MM.1S (cell line): ENCODE measurements at regions not wholly inside any gene's neighbourhood (a gene's known extent, or its start where the extent isn't known, plus 50 kb on each side); places are given as distances from the start of the nearest gene placed in this dataset.

ENCODE experiments used
- EZH2 ChIP-seq: fragments of 300-600 bp; sonication (generic); optimal IDR thresholded peaks from 2 replicates; pipeline ENCODE3; 2017; ENCODE audit warnings: low read depth, mild to moderate bottlenecking, antibody characterized with exemption, low read length, mixed read lengths
- TF ChIP-seq, protein P1 (sequence below): fragments of 300-600 bp; sonication (generic); IDR thresholded peaks from 2 replicates; pipeline ENCODE4 v1.5.1; 2016; ENCODE audit warnings: antibody characterized with exemption, low read length, mixed read lengths

GRCh38 chr1:56202796-56203492, 376.4 kb downstream of the PLPP3 start:
- TF ChIP-seq, protein P1, sequence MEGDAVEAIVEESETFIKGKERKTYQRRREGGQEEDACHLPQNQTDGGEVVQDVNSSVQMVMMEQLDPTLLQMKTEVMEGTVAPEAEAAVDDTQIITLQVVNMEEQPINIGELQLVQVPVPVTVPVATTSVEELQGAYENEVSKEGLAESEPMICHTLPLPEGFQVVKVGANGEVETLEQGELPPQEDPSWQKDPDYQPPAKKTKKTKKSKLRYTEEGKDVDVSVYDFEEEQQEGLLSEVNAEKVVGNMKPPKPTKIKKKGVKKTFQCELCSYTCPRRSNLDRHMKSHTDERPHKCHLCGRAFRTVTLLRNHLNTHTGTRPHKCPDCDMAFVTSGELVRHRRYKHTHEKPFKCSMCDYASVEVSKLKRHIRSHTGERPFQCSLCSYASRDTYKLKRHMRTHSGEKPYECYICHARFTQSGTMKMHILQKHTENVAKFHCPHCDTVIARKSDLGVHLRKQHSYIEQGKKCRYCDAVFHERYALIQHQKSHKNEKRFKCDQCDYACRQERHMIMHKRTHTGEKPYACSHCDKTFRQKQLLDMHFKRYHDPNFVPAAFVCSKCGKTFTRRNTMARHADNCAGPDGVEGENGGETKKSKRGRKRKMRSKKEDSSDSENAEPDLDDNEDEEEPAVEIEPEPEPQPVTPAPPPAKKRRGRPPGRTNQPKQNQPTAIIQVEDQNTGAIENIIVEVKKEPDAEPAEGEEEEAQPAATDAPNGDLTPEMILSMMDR, result no peak
- TF ChIP-seq EZH2, result no peak
